OCI-LY1 (cell line): ENCODE measurements at regions not wholly inside any gene's neighbourhood (a gene's known extent, or its start where the extent isn't known, plus 50 kb on each side); places are given as distances from the start of the nearest gene placed in this dataset.

Experiments used
- H2AFZ ChIP-seq: fragments of 200-600 bp; sonication (generic), shearing (Covaris generic); 2 replicates; pipeline ENCODE4 v1.6.0; 2014; ENCODE audit warnings: antibody characterized with exemption, mild to moderate bottlenecking, low read length
- H3F3A ChIP-seq: fragments of 200-600 bp; sonication (generic), shearing (Covaris generic); 2 replicates; pipeline ENCODE4 v1.6.0; 2014; ENCODE audit warnings: mild to moderate bottlenecking, antibody characterized with exemption, low read length, moderate library complexity; ENCODE audit not compliant: insufficient read depth
- H3K27ac ChIP-seq: fragments of 200-600 bp; sonication (generic); 2 replicates; pipeline ENCODE4 v1.5.1; 2014; ENCODE audit warnings: low read length, mixed run types, mild to moderate bottlenecking, low read depth; ENCODE audit not compliant: poor library complexity, severe bottlenecking
- H3K27me3 ChIP-seq: fragments of 200-600 bp; sonication (generic); 2 replicates; pipeline ENCODE4 v1.6.0; 2014; ENCODE audit warnings: antibody characterized with exemption, mild to moderate bottlenecking, low read length, moderate library complexity; ENCODE audit not compliant: insufficient read depth
- H3K36me3 ChIP-seq: fragments of 200-600 bp; sonication (generic); 2 replicates; pipeline ENCODE4 v1.6.1; 2014; ENCODE audit warnings: mild to moderate bottlenecking, antibody characterized with exemption, low read length, moderate library complexity, mixed read lengths; ENCODE audit not compliant: insufficient read depth
- H3K4me1 ChIP-seq: fragments of 200-600 bp; sonication (generic); 2 replicates; pipeline ENCODE4 v1.5.1; 2014; ENCODE audit warnings: mild to moderate bottlenecking, low read length, moderate library complexity; ENCODE audit not compliant: insufficient read depth, severe bottlenecking
- H3K4me2 ChIP-seq: fragments of 200-600 bp; sonication (generic), shearing (Covaris generic); 2 replicates; pipeline ENCODE4 v1.6.1; 2014; ENCODE audit warnings: low read length
- H3K4me3 ChIP-seq: fragments of 200-600 bp; sonication (generic); 2 replicates; pipeline ENCODE4 v1.5.1; 2014; ENCODE audit warnings: low read length, low read depth, mild to moderate bottlenecking, mixed read lengths; ENCODE audit not compliant: poor library complexity, severe bottlenecking
- H3K79me2 ChIP-seq: fragments of 200-600 bp; shearing (Covaris generic); 2 replicates; pipeline ENCODE4 v1.6.1; 2016; ENCODE audit warnings: mixed run types, low read length, mixed read lengths; ENCODE audit not compliant: insufficient read depth
- H3K9ac ChIP-seq: fragments of 200-600 bp; sonication (generic), shearing (Covaris generic); 2 replicates; pipeline ENCODE4 v1.6.1; 2014; ENCODE audit warnings: mild to moderate bottlenecking, low read length, mixed read lengths
- H3K9me2 ChIP-seq: fragments of 200-600 bp; sonication (generic), shearing (Covaris generic); 2 replicates; pipeline ENCODE4 v1.6.1; 2014; ENCODE audit warnings: low read depth, mild to moderate bottlenecking, low read length, mixed read lengths
- H3K9me3 ChIP-seq: fragments of 200-600 bp; shearing (Covaris generic); 2 replicates; pipeline ENCODE4 v1.6.1; 2014; ENCODE audit warnings: low read length, mixed read lengths
- H4K20me1 ChIP-seq: fragments of 200-600 bp; sonication (generic), shearing (Covaris generic); 2 replicates; pipeline ENCODE4 v1.6.0; 2016; ENCODE audit warnings: mild to moderate bottlenecking, low read length; ENCODE audit not compliant: insufficient read depth
- CTCF ChIP-seq: fragments of 200-600 bp; sonication (generic), shearing (Covaris generic); IDR thresholded peaks from 2 replicates; pipeline ENCODE4 v1.5.1; 2017; ENCODE audit warnings: mild to moderate bottlenecking, antibody characterized with exemption, low read length, moderate library complexity, mixed read lengths
- EZH2 ChIP-seq: fragments of 200-600 bp; sonication (generic), shearing (Covaris generic); IDR thresholded peaks from 2 replicates; pipeline ENCODE4 v1.8.0; 2017; ENCODE audit warnings: borderline replicate concordance, mixed run types, mild to moderate bottlenecking, antibody characterized with exemption, low read length, moderate library complexity, mixed read lengths

GRCh38 chr1:200248541-200248940 lies 161.3 kb downstream of the ZNF281 start:
- Histone ChIP-seq H3K79me2 (no peaks in the 10 kb centered on the region), H3K36me3 (no peaks in the 10 kb centered on the region), H3K9ac (no peak overlapping the region), H2AFZ (no peak overlapping the region), H3K4me3 (no peak overlapping the region), H3K4me2 (no peak overlapping the region), H3K9me2 (no peaks in the 10 kb centered on the region), H3K4me1 (no peaks in the 10 kb centered on the region), H3F3A (no peaks in the 10 kb centered on the region), H3K27ac (no peak overlapping the region), H3K9me3 (no peaks in the 10 kb centered on the region), H4K20me1 (no peaks in the 10 kb centered on the region), H3K27me3 (no peaks in the 10 kb centered on the region)
- TF ChIP-seq EZH2 = no peak
- no peak for TF ChIP-seq CTCF

GRCh38 chr1:200247518-200247917 lies 162.3 kb downstream of the ZNF281 start:
- Histone ChIP-seq H3K4me1 (no peaks in the 10 kb centered on the region), H2AFZ (no peak overlapping the region), H3K9me2 (no peaks in the 10 kb centered on the region), H3K4me3 (no peak overlapping the region), H3K79me2 (no peaks in the 10 kb centered on the region), H3K4me2 (no peak overlapping the region), H3K9me3 (no peaks in the 10 kb centered on the region), H3K27ac (no peak overlapping the region), H3F3A (no peaks in the 10 kb centered on the region), H3K9ac (no peak overlapping the region), H4K20me1 (no peaks in the 10 kb centered on the region), H3K27me3 (no peaks in the 10 kb centered on the region; the same call in 1 of the 2 replicates), H3K36me3 (no peaks in the 10 kb centered on the region)
- TF ChIP-seq EZH2 (no peak), CTCF (no peak)

GRCh38 chr1:200245473-200245872 lies 164.4 kb downstream of the ZNF281 start:
- no peak overlapping the region for H3K27ac ChIP-seq
- no peak overlapping the region for H2AFZ ChIP-seq
- no peak overlapping the region for H3K9ac ChIP-seq
- H3K9me3 ChIP-seq = no peaks in the 10 kb centered on the region
- no peak for TF ChIP-seq CTCF
- TF ChIP-seq EZH2 = no peak
- H3K9me2 ChIP-seq = no peaks in the 10 kb centered on the region
- no peaks in the 10 kb centered on the region for H3K36me3 ChIP-seq
- no peaks in the 10 kb centered on the region for H3K79me2 ChIP-seq
- H3K4me3 ChIP-seq = no peak overlapping the region
- no peak overlapping the region for H3K4me2 ChIP-seq
- no peaks in the 10 kb centered on the region for H3K4me1 ChIP-seq
- no peaks in the 10 kb centered on the region; the same call in 1 of the 2 replicates for H3K27me3 ChIP-seq
- H3F3A ChIP-seq = no peaks in the 10 kb centered on the region
- H4K20me1 ChIP-seq = no peaks in the 10 kb centered on the region
